HEK293T (cell line): ENCODE measurements at regions not wholly inside any gene's neighbourhood (a gene's known extent, or its start where the extent isn't known, plus 50 kb on each side); places are given as distances from the start of the nearest gene placed in this dataset.

Experiments used
- ARNT ChIP-seq: fragments of 450-650 bp; IDR thresholded peaks from 2 replicates; pipeline ENCODE4 v1.6.1; 2017; ENCODE audit warnings: mild to moderate bottlenecking
- CTBP1 ChIP-seq: fragments of 450-650 bp; IDR thresholded peaks from 2 replicates; pipeline ENCODE4 v1.6.1; 2016; ENCODE audit warnings: borderline replicate concordance
- ELF4 ChIP-seq: fragments of 450-650 bp; IDR thresholded peaks from 2 replicates; pipeline ENCODE4 v1.6.1; 2017; ENCODE audit warnings: antibody characterized with exemption
- FOXA1 ChIP-seq: fragments of 450-650 bp; IDR thresholded peaks from 2 replicates; pipeline ENCODE4 v1.6.1; 2016; ENCODE audit warnings: mild to moderate bottlenecking
- FOXK2 ChIP-seq: fragments of 450-650 bp; IDR thresholded peaks from 2 replicates; pipeline ENCODE4 v1.6.1; 2016; ENCODE audit warnings: mild to moderate bottlenecking
- HDGF ChIP-seq: fragments of 450-650 bp; IDR thresholded peaks from 2 replicates; pipeline ENCODE4 v1.6.1; 2017; ENCODE audit warnings: antibody characterized with exemption, borderline replicate concordance
- LEF1 ChIP-seq: fragments of 450-650 bp; IDR thresholded peaks from 2 replicates; pipeline ENCODE4 v1.6.1; 2017; ENCODE audit warnings: mild to moderate bottlenecking, borderline replicate concordance
- SP1 ChIP-seq: fragments of 450-650 bp; IDR thresholded peaks from 2 replicates; pipeline ENCODE4 v1.6.1; 2017
- SUZ12 ChIP-seq: fragments of 450-650 bp; IDR thresholded peaks from 2 replicates; pipeline ENCODE4 v1.6.1; 2016; ENCODE audit warnings: mild to moderate bottlenecking
- ZNF384 ChIP-seq: fragments of 450-650 bp; IDR thresholded peaks from 2 replicates; pipeline ENCODE4 v1.6.1; 2016

GRCh38 chr6:119735530-119735929 is 386.0 kb upstream of the MAN1A1 start:
- TF ChIP-seq ELF4 (no peak), FOXA1 (no peak), CTBP1 (no peak), HDGF (no peak), LEF1 (no peak), SP1 (no peak), ZNF384 (no peak), ARNT (no peak), SUZ12 (no peak), FOXK2 (no peak)
